ENCODE measurements at regions not wholly inside any gene's neighbourhood (a gene's known extent, or its start where the extent isn't known, plus 50 kb on each side); places are given as distances from the start of the nearest gene placed in this dataset.
A peak's percentile ranks its signal among the peaks of the same experiment; 100 is the strongest.

- TF ChIP-seq CTCF (conservative IDR thresholded peaks at IDR 0.05), result no peak
- DNase-seq (ENCODE audit: low read depth, low spot score), result no peak
- Mint-ChIP-seq H3K27ac (ENCODE audit: unreplicated experiment) (no peak overlapping the region), H3K4me3 (no peak overlapping the region), H3K4me1 (no peaks in the 10 kb centered on the region), H3K27me3 (ENCODE audit: low read depth) (no peaks in the 10 kb centered on the region), H3K36me3 (ENCODE audit: low read depth) (no peaks in the 10 kb centered on the region), H3K9me3 (peaks cover 3% of the 10 kb centered on the region)
Observed at GRCh38 chr5:118176146-118176545, 812.2 kb downstream of the DTWD2 start.

GRCh38 chr5:118174671-118175070, 813.7 kb downstream of the DTWD2 start:
- Mint-ChIP-seq H3K4me3 (no peak overlapping the region), H3K36me3 (ENCODE audit: low read depth) (no peaks in the 10 kb centered on the region), H3K27ac (ENCODE audit: unreplicated experiment) (no peak overlapping the region), H3K27me3 (ENCODE audit: low read depth) (no peaks in the 10 kb centered on the region), H3K9me3 (peaks cover 3% of the 10 kb centered on the region), H3K4me1 (no peaks in the 10 kb centered on the region)
- TF ChIP-seq CTCF (conservative IDR thresholded peaks at IDR 0.05), result no peak
- DNase-seq (ENCODE audit: low read depth, low spot score), result no peak

- peaks cover 3% of the 10 kb centered on the region for H3K9me3 Mint-ChIP-seq
Observed at GRCh38 chr5:118173340-118173739, 815.0 kb downstream of the DTWD2 start.

GRCh38 chr5:118165619-118166018, 822.7 kb downstream of the DTWD2 start:
- Mint-ChIP-seq H3K4me3 (no peak overlapping the region), H3K9me3 (no peaks in the 10 kb centered on the region), H3K4me1 (no peaks in the 10 kb centered on the region), H3K36me3 (ENCODE audit: low read depth) (no peaks in the 10 kb centered on the region), H3K27me3 (ENCODE audit: low read depth) (no peaks in the 10 kb centered on the region), H3K27ac (ENCODE audit: unreplicated experiment) (no peak overlapping the region)
- no peak for DNase-seq (ENCODE audit: low read depth, low spot score)
- TF ChIP-seq CTCF (conservative IDR thresholded peaks at IDR 0.05), result no peak

More at GRCh38 chr5:118173340-118173739, 815.0 kb downstream of the DTWD2 start:
- Mint-ChIP-seq H3K27me3 (ENCODE audit: low read depth) (no peaks in the 10 kb centered on the region), H3K4me1 (no peaks in the 10 kb centered on the region), H3K27ac (ENCODE audit: unreplicated experiment) (peak overlapping the region; percentile 27), H3K4me3 (no peak overlapping the region), H3K36me3 (ENCODE audit: low read depth) (no peaks in the 10 kb centered on the region)
- no peak for DNase-seq (ENCODE audit: low read depth, low spot score)
- no peak for TF ChIP-seq CTCF (conservative IDR thresholded peaks at IDR 0.05)

- DNase-seq (ENCODE audit: low read depth, low spot score), result no peak
- Mint-ChIP-seq H3K27ac (ENCODE audit: unreplicated experiment) (no peak overlapping the region), H3K27me3 (ENCODE audit: low read depth) (no peaks in the 10 kb centered on the region), H3K4me1 (peaks cover 7% of the 10 kb centered on the region), H3K36me3 (ENCODE audit: low read depth) (no peaks in the 10 kb centered on the region), H3K4me3 (no peak overlapping the region), H3K9me3 (no peaks in the 10 kb centered on the region)
- no peak for TF ChIP-seq CTCF (conservative IDR thresholded peaks at IDR 0.05)
Observed at GRCh38 chr5:118156181-118156580, 832.2 kb downstream of the DTWD2 start.

GRCh38 chr5:118146824-118147223, 841.5 kb downstream of the DTWD2 start:
- Mint-ChIP-seq H3K4me3 (no peak overlapping the region), H3K27me3 (ENCODE audit: low read depth) (no peaks in the 10 kb centered on the region), H3K4me1 (no peaks in the 10 kb centered on the region), H3K9me3 (peaks cover 4% of the 10 kb centered on the region), H3K36me3 (ENCODE audit: low read depth) (no peaks in the 10 kb centered on the region), H3K27ac (ENCODE audit: unreplicated experiment) (no peak overlapping the region)
- no peak for DNase-seq (ENCODE audit: low read depth, low spot score)
- no peak for TF ChIP-seq CTCF (conservative IDR thresholded peaks at IDR 0.05)

Data from neural crest cell (in vitro differentiated cells).